H1 (cell line): ENCODE measurements at regions not wholly inside any gene's neighbourhood (a gene's known extent, or its start where the extent isn't known, plus 50 kb on each side); places are given as distances from the start of the nearest gene placed in this dataset.

ENCODE experiments used
- PHF8 ChIP-seq: fragments of 200-600 bp; sonication (generic); conservative IDR thresholded peaks from 2 replicates; pipeline ENCODE4 v1.7.1; 2012; ENCODE audit warnings: low read depth, mild to moderate bottlenecking, inconsistent platforms, low read length, moderate library complexity

DNA sequence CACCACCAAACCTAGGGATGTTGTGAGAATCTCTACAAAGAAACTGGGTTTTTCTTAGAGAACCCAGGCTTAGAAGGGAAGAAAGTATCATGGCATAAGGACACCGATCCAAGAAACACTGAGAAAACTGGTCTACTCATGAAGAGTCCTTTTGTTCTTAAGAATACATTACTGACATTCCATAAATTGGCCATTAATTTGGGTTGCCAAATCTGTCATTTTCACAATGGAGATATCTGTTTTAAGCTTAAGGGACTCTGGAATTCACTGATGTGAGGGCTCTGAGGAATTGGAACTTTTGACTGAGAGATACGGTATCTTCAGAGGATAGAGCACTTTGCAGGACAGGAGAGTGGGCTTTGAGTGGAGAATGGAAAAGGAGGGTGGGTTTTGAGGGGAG is 315.3 kb upstream of the ZNF608 start (continued):
- no peak for TF ChIP-seq PHF8
